GM23338 (cell line): ENCODE measurements at regions not wholly inside any gene's neighbourhood (a gene's known extent, or its start where the extent isn't known, plus 50 kb on each side); places are given as distances from the start of the nearest gene placed in this dataset.

Source experiments
- ATAC-seq: fragments of 200-7000 bp; cut with Tn5 transposase; 3 replicates; pipeline ENCODE4 v1.9.1; 2020
- DNase-seq: peaks from one replicate; pipeline ENCODE4 v3.0.0-alpha.2; 2015; ENCODE audit warnings: low spot score
- H2AFZ ChIP-seq: fragments of 200-600 bp; sonication (generic); 2 replicates; pipeline ENCODE4 v1.8.0; 2016; ENCODE audit warnings: antibody characterized with exemption, mild to moderate bottlenecking, moderate library complexity
- H3F3A ChIP-seq: fragments of 200-600 bp; sonication (generic); replicated peaks from 2 replicates; pipeline ENCODE4 v1.8.0; 2017; ENCODE audit warnings: antibody characterized with exemption, mixed run types, low read depth
- H3K27ac ChIP-seq: fragments of 200-600 bp; sonication (generic); 2 replicates; pipeline ENCODE4 v1.6.1; 2016; ENCODE audit warnings: low read depth
- H3K27me3 ChIP-seq: fragments of 200-600 bp; sonication (generic); 2 replicates; pipeline ENCODE4 v1.8.0; 2016; ENCODE audit warnings: mild to moderate bottlenecking, mixed run types, moderate library complexity; ENCODE audit not compliant: insufficient read depth
- H3K36me3 ChIP-seq: fragments of 200-600 bp; sonication (generic); 2 replicates; pipeline ENCODE4 v1.8.0; 2016; ENCODE audit warnings: mild to moderate bottlenecking; ENCODE audit not compliant: insufficient read depth
- H3K4me1 ChIP-seq: fragments of 200-600 bp; sonication (generic); 2 replicates; pipeline ENCODE4 v1.8.0; 2016; ENCODE audit warnings: mild to moderate bottlenecking, moderate library complexity; ENCODE audit not compliant: insufficient read depth
- H3K4me2 ChIP-seq: fragments of 200-600 bp; sonication (generic); 2 replicates; pipeline ENCODE4 v1.7.1; 2017; ENCODE audit warnings: mixed run types
- H3K4me3 ChIP-seq: fragments of 200-600 bp; sonication (generic); 2 replicates; pipeline ENCODE4 v1.6.1; 2016; ENCODE audit warnings: mixed run types
- H3K79me2 ChIP-seq: fragments of 200-600 bp; sonication (generic); replicated peaks from 2 replicates; pipeline ENCODE4 v1.8.0; 2017; ENCODE audit warnings: mild to moderate bottlenecking; ENCODE audit not compliant: insufficient read depth
- H3K9me2 ChIP-seq: fragments of 200-600 bp; sonication (generic); 2 replicates; pipeline ENCODE4 v1.8.0; 2017; ENCODE audit not compliant: insufficient read depth
- H4K20me1 ChIP-seq: fragments of 200-600 bp; sonication (generic); replicated peaks from 2 replicates; pipeline ENCODE4 v1.8.0; 2017; ENCODE audit warnings: mild to moderate bottlenecking; ENCODE audit not compliant: insufficient read depth
- H3K27ac Mint-ChIP-seq: 2 replicates; pipeline ENCODE4 v1.8.0; 2020; ENCODE audit warnings: inconsistent platforms, mild to moderate bottlenecking, moderate library complexity, mixed read lengths
- H3K27me3 Mint-ChIP-seq: 3 replicates; pipeline ENCODE4 v1.8.0; 2022; ENCODE audit warnings: low read depth, mild to moderate bottlenecking, moderate library complexity, mixed read lengths, inconsistent platforms; ENCODE audit not compliant: insufficient read depth, poor library complexity
- H3K36me3 Mint-ChIP-seq: 3 replicates; pipeline ENCODE4 v1.8.0; 2021; ENCODE audit warnings: low read depth, mild to moderate bottlenecking, inconsistent platforms, moderate library complexity, mixed read lengths
- H3K4me1 Mint-ChIP-seq: 3 replicates; pipeline ENCODE4 v1.8.0; 2020; ENCODE audit warnings: mild to moderate bottlenecking, inconsistent platforms, mixed read lengths
- H3K4me3 Mint-ChIP-seq: 3 replicates; pipeline ENCODE4 v1.8.0; 2021; ENCODE audit warnings: moderate library complexity, mild to moderate bottlenecking, inconsistent platforms, mixed read lengths
- H3K9me3 Mint-ChIP-seq: 3 replicates; pipeline ENCODE4 v1.8.0; 2020; ENCODE audit warnings: moderate library complexity, mild to moderate bottlenecking, inconsistent platforms, mixed read lengths
- CREB1 ChIP-seq: fragments of 250-450 bp; sonication (Bioruptor Pico); IDR thresholded peaks from 2 replicates; pipeline ENCODE4 v1.5.0; 2020; ENCODE audit warnings: low read depth, mild to moderate bottlenecking, moderate library complexity
- EZH2 ChIP-seq: fragments of 200-600 bp; sonication (generic); IDR thresholded peaks from one replicate; pipeline ENCODE4 v1.8.0; 2017; ENCODE audit warnings: antibody characterized with exemption, mild to moderate bottlenecking, low read depth; ENCODE audit not compliant: unreplicated experiment
- EZH2phosphoT487 ChIP-seq: fragments of 200-600 bp; sonication (generic); IDR thresholded peaks from one replicate; pipeline ENCODE4 v1.8.1; 2018; ENCODE audit warnings: antibody characterized with exemption; ENCODE audit not compliant: unreplicated experiment
- JUNB ChIP-seq: IDR thresholded peaks from one replicate; pipeline ENCODE4 v1.6.1; 2016; ENCODE audit warnings: antibody characterized with exemption; ENCODE audit not compliant: unreplicated experiment
- NANOG ChIP-seq: IDR thresholded peaks from 2 replicates; pipeline ENCODE4 v1.6.1; 2016; ENCODE audit warnings: antibody characterized with exemption, borderline replicate concordance
- POLR2AphosphoS5 ChIP-seq: IDR thresholded peaks from 2 replicates; pipeline ENCODE4 v1.6.1; 2016; ENCODE audit warnings: antibody characterized with exemption, low read depth
- STAT1 ChIP-seq: IDR thresholded peaks from one replicate; pipeline ENCODE4 v1.6.1; 2016; ENCODE audit warnings: antibody characterized with exemption; ENCODE audit not compliant: unreplicated experiment
- ZNF114 ChIP-seq: fragments of 250-450 bp; sonication (Bioruptor Pico); IDR thresholded peaks from 2 replicates; pipeline ENCODE4 v1.5.0; 2020; ENCODE audit warnings: mild to moderate bottlenecking, moderate library complexity
- ZNF331 ChIP-seq: fragments of 250-450 bp; sonication (Bioruptor Pico); IDR thresholded peaks from 2 replicates; pipeline ENCODE4 v1.5.0; 2020; ENCODE audit warnings: low read depth, mild to moderate bottlenecking, moderate library complexity
- TF ChIP-seq, protein P1 (sequence below): IDR thresholded peaks from 2 replicates; pipeline ENCODE4 v1.6.1; 2016; ENCODE audit warnings: antibody characterized with exemption
- TF ChIP-seq, protein P2 (sequence below): fragments of 250-450 bp; sonication (Bioruptor Pico); IDR thresholded peaks from 2 replicates; pipeline ENCODE4 v1.5.0; 2020; ENCODE audit warnings: mild to moderate bottlenecking, moderate library complexity
- TF ChIP-seq, protein P3 (sequence below): IDR thresholded peaks from one replicate; pipeline ENCODE4 v1.6.1; 2018; ENCODE audit warnings: antibody characterized with exemption; ENCODE audit not compliant: unreplicated experiment
- TF ChIP-seq, protein P4 (sequence below), 2 experiments: fragments of 200-600 bp in 1 of 2; sonication (generic) in 1 of 2; conservative IDR thresholded peaks; 2 replicates each; pipeline versions ENCODE4 v1.5.1 to v1.6.1; 2016 to 2017; ENCODE audit warnings: antibody characterized with exemption in 2 of 2, low read depth in 2 of 2, mild to moderate bottlenecking in 2 of 2, moderate library complexity in 1 of 2

DNA sequence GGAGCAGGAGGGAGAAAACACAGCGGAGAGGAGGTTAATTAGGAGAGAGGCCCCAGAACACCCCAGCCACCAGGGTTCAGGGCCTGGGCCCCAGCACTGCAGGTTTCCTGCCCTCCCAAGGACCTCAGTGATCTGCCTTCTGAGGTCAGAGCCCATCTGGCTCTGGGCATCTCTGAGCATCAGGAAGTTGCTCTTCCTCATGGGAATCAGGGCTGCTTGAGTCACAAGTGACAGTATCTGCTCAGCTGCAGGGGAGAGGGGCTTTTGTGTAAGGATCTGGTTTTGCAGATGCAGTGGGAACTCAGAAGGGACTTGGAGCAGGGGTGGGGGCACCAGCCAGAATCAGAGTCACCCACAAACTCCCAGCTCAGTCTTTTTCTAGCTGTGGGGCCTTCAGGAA lies 472.1 kb downstream of the PTPRU start:
- peaks cover 10% of the 10 kb centered on the region for H3K27me3 Mint-ChIP-seq
- no peaks in the 10 kb centered on the region for H3K36me3 Mint-ChIP-seq
- no peak overlapping the region for H3K27ac Mint-ChIP-seq
- H3K4me2 ChIP-seq = no peak overlapping the region
- H3K27me3 ChIP-seq = no peaks in the 10 kb centered on the region
- H3K4me3 Mint-ChIP-seq = no peak overlapping the region
- H2AFZ ChIP-seq = 0 out of 2 replicates have a peak overlapping the region, but pooled peaks have one; percentile 18
- DNase-seq = no peak
- H3K9me3 Mint-ChIP-seq = no peaks in the 10 kb centered on the region; the same call in 2 of the 3 replicates
- no peak overlapping the region for H3K4me3 ChIP-seq
- no peak for ATAC-seq
- H3F3A ChIP-seq = no peaks in the 10 kb centered on the region
- TF ChIP-seq CREB1 (CRISPR knock-in tag) (no peak), ZNF114 (CRISPR knock-in tag) (no peak), POLR2AphosphoS5 (no peak), NANOG (no peak), EZH2 (no peak), JUNB (no peak), EZH2phosphoT487 (no peak), STAT1 (no peak), ZNF331 (CRISPR knock-in tag) (no peak)
- TF ChIP-seq, protein P1, sequence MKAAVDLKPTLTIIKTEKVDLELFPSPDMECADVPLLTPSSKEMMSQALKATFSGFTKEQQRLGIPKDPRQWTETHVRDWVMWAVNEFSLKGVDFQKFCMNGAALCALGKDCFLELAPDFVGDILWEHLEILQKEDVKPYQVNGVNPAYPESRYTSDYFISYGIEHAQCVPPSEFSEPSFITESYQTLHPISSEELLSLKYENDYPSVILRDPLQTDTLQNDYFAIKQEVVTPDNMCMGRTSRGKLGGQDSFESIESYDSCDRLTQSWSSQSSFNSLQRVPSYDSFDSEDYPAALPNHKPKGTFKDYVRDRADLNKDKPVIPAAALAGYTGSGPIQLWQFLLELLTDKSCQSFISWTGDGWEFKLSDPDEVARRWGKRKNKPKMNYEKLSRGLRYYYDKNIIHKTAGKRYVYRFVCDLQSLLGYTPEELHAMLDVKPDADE = no peak
- TF ChIP-seq, protein P2, sequence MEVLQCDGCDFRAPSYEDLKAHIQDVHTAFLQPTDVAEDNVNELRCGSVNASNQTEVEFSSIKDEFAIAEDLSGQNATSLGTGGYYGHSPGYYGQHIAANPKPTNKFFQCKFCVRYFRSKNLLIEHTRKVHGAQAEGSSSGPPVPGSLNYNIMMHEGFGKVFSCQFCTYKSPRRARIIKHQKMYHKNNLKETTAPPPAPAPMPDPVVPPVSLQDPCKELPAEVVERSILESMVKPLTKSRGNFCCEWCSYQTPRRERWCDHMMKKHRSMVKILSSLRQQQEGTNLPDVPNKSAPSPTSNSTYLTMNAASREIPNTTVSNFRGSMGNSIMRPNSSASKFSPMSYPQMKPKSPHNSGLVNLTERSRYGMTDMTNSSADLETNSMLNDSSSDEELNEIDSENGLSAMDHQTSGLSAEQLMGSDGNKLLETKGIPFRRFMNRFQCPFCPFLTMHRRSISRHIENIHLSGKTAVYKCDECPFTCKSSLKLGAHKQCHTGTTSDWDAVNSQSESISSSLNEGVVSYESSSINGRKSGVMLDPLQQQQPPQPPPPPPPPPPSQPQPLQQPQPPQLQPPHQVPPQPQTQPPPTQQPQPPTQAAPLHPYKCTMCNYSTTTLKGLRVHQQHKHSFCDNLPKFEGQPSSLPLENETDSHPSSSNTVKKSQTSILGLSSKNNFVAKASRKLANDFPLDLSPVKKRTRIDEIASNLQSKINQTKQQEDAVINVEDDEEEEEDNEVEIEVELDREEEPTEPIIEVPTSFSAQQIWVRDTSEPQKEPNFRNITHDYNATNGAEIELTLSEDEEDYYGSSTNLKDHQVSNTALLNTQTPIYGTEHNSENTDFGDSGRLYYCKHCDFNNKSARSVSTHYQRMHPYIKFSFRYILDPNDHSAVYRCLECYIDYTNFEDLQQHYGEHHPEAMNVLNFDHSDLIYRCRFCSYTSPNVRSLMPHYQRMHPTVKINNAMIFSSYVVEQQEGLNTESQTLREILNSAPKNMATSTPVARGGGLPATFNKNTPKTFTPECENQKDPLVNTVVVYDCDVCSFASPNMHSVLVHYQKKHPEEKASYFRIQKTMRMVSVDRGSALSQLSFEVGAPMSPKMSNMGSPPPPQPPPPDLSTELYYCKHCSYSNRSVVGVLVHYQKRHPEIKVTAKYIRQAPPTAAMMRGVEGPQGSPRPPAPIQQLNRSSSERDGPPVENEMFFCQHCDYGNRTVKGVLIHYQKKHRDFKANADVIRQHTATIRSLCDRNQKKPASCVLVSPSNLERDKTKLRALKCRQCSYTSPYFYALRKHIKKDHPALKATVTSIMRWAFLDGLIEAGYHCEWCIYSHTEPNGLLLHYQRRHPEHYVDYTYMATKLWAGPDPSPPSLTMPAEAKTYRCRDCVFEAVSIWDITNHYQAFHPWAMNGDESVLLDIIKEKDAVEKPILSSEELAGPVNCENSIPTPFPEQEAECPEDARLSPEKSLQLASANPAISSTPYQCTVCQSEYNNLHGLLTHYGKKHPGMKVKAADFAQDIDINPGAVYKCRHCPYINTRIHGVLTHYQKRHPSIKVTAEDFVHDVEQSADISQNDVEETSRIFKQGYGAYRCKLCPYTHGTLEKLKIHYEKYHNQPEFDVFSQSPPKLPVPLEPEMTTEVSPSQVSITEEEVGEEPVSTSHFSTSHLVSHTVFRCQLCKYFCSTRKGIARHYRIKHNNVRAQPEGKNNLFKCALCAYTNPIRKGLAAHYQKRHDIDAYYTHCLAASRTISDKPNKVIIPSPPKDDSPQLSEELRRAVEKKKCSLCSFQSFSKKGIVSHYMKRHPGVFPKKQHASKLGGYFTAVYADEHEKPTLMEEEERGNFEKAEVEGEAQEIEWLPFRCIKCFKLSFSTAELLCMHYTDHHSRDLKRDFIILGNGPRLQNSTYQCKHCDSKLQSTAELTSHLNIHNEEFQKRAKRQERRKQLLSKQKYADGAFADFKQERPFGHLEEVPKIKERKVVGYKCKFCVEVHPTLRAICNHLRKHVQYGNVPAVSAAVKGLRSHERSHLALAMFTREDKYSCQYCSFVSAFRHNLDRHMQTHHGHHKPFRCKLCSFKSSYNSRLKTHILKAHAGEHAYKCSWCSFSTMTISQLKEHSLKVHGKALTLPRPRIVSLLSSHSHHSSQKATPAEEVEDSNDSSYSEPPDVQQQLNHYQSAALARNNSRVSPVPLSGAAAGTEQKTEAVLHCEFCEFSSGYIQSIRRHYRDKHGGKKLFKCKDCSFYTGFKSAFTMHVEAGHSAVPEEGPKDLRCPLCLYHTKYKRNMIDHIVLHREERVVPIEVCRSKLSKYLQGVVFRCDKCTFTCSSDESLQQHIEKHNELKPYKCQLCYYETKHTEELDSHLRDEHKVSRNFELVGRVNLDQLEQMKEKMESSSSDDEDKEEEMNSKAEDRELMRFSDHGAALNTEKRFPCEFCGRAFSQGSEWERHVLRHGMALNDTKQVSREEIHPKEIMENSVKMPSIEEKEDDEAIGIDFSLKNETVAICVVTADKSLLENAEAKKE = no peak
- TF ChIP-seq, protein P3, sequence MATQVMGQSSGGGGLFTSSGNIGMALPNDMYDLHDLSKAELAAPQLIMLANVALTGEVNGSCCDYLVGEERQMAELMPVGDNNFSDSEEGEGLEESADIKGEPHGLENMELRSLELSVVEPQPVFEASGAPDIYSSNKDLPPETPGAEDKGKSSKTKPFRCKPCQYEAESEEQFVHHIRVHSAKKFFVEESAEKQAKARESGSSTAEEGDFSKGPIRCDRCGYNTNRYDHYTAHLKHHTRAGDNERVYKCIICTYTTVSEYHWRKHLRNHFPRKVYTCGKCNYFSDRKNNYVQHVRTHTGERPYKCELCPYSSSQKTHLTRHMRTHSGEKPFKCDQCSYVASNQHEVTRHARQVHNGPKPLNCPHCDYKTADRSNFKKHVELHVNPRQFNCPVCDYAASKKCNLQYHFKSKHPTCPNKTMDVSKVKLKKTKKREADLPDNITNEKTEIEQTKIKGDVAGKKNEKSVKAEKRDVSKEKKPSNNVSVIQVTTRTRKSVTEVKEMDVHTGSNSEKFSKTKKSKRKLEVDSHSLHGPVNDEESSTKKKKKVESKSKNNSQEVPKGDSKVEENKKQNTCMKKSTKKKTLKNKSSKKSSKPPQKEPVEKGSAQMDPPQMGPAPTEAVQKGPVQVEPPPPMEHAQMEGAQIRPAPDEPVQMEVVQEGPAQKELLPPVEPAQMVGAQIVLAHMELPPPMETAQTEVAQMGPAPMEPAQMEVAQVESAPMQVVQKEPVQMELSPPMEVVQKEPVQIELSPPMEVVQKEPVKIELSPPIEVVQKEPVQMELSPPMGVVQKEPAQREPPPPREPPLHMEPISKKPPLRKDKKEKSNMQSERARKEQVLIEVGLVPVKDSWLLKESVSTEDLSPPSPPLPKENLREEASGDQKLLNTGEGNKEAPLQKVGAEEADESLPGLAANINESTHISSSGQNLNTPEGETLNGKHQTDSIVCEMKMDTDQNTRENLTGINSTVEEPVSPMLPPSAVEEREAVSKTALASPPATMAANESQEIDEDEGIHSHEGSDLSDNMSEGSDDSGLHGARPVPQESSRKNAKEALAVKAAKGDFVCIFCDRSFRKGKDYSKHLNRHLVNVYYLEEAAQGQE = no peak
- TF ChIP-seq, protein P4, sequence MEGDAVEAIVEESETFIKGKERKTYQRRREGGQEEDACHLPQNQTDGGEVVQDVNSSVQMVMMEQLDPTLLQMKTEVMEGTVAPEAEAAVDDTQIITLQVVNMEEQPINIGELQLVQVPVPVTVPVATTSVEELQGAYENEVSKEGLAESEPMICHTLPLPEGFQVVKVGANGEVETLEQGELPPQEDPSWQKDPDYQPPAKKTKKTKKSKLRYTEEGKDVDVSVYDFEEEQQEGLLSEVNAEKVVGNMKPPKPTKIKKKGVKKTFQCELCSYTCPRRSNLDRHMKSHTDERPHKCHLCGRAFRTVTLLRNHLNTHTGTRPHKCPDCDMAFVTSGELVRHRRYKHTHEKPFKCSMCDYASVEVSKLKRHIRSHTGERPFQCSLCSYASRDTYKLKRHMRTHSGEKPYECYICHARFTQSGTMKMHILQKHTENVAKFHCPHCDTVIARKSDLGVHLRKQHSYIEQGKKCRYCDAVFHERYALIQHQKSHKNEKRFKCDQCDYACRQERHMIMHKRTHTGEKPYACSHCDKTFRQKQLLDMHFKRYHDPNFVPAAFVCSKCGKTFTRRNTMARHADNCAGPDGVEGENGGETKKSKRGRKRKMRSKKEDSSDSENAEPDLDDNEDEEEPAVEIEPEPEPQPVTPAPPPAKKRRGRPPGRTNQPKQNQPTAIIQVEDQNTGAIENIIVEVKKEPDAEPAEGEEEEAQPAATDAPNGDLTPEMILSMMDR (conservative IDR thresholded peaks at IDR 0.05; ENCODE audit: low read depth in 2 of 2) = no peak
- H3K9me2 ChIP-seq = 0 out of 2 replicates have a peak, but pooled peaks cover 5% of the 10 kb centered on the region
- no peaks in the 10 kb centered on the region for H3K79me2 ChIP-seq
- H3K36me3 ChIP-seq = no peaks in the 10 kb centered on the region
- no peaks in the 10 kb centered on the region for H4K20me1 ChIP-seq
- peaks cover 8% of the 10 kb centered on the region for H3K4me1 ChIP-seq
- no peak overlapping the region for H3K27ac ChIP-seq
- peaks cover 27% of the 10 kb centered on the region for H3K4me1 Mint-ChIP-seq
